Stimulated activated CD8-positive, alpha-beta memory T cell treated with anti-CD3 and anti-CD28 coated beads, Interleukin-15, amount 100 ng/mL, for 4 hours (primary cell): ENCODE measurements at regions not wholly inside any gene's neighbourhood (a gene's known extent, or its start where the extent isn't known, plus 50 kb on each side); places are given as distances from the start of the nearest gene placed in this dataset.

Experiments
- DNase-seq, 2 donors: peaks; one replicate each; pipeline ENCODE4 v3.0.0-alpha.2; 2020; ENCODE audit warnings: low read depth in 2 of 2

DNA sequence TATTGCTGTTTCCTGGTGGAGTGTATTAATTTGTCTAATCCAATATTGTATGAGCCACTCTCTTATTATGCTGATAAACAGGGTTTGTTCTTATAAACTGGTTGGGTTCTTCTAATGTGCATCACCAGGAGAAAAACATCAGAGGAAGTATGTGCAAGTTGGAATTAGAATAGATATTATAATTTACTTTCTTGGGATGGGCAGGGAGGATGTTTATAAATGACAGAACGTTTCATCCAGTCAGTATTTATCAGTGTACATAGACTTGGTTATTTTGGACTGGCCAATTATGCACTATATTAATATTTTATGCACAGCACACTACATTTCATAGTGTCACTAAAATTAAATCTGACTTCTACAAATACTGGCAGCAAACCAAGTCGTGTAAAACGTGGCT lies 495.8 kb downstream of the PSAT1 start:
- DNase-seq, result no peak

DNA sequence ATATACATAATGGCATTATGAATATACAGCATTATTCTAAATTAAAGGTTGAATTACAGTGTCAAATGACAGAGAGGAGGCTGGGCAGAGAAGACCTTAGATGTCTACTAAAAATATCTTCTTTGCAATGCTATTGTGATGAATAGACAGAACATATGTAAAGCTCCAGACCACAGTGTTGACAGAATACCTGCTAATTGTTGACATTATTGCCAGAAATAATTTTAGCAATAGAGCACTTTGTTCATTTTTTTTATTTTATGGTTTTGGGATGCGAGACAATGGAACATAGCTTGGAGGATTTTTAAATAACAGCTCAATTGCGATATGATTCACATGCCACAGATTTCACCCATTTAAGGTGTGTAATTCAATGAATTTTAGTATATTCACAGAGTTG lies 508.8 kb downstream of the PSAT1 start:
- DNase-seq, result no peak

DNA sequence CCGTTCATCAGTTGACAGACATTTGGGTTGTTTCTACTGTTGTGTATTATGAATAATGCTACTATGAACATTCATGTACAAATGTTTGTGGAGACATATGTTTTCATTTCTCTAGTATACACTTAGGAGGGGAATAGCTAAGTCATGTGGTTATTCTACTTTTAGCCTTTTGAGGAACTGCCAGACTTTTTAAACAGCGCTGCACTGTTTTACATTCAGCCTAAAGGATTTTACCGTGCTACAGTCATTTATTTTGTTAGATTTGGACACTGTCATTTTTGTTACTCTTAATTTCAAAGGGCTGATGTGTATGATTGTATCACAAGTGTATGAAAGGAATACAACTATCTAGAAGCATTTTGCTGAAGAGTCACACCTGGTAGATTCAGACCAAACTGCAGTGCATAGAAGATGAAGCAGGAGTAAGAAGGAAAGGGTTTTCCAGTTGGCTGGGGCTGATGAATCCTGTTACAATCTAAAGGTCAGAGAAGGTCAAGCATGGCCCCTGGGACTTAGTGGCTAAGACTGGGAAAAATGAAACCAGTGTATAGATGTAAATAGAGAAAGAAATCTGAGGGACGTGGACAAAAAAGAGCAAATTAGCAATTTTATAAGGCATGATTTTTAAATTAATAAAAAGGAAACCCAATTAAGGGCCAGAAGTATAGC lies 509.7 kb downstream of the PSAT1 start:
- DNase-seq, result no peak

DNA sequence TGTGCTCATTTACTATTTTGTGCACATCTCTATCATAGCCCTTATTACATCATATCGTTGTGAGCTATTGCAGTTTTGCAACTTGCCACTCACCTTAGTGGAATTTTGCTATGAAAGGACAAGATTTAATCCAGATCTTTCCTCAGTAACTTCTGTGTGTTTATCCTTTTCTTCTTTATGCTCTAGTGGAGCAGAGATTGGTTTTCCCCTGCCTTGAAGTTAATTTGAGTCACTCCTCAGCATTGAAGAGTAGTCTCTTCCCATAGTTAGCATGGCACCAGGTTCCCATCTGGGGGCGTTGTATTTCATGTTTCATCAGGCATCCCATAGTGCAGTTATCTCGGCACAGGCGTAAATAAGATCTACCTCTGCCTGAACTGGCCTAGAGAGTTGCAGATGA lies 510.4 kb downstream of the PSAT1 start:
- DNase-seq, result no peak

DNA sequence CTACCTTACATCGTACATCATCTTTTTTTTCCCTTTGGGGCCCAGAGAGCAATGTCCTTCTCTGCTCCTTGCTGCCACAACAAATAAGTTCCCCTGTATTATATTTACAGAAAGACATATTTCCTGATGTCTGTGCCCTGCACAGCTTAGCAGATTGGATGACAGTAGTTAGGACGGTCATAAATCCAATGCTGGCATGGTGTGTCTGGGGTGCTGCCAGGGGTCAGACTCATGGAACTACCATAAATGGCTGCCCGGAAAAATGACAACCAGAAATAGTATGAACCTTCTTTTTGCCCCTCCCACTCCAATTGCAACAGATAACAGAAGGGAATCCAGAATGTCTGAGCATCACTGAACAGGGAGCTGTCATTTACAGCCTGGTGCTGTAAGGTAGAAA lies 511.1 kb downstream of the PSAT1 start:
- no peak for DNase-seq

DNA sequence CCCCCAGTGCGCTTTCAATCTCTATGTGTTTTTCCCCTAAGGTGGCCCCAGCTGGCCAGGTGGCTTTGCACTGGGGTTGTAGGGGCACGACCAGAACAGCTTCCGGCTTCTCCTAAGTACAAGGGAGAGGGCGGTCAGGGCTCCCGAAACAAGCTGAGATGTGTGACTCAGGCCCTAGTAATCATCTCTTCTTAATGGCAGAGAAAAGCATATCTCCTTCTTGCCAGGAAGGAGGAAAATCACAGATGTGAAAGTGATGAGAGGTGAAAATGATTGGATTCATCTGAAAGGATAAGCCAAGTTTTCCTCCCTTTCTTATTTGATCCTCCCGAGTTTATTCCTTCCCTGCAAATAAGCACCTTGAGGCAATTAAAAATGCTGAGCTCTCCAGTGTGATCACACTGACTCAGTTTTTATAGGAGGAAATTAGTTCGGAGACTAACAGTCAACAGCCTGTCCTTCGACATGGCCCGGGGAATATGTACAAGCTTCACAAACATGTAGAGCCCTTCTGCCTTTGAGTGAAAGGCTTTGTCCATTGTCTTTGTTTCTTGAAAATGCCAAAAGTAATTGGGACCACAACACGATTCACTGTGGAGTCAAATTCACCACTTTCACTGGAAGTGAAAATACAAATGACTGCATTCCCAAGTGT lies 514.8 kb downstream of the PSAT1 start:
- DNase-seq, result no peak

DNA sequence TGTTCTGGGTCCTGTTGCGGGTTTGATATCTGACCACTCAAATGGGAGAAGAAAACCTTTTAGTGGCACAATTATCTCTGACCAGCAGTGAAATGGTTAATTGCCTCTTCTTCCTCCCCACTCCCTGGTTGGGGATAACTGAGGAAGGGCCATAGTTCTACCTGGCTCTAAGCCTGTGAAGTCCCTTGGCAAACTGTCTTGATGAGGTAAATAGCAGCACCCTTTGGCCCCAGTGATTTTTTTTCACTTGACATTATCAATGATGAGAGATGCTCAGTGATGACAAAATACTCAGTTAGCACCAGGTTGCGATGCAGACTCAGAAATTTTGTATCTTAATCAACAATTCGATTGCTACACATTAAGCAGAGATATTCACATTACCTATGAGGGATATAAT lies 515.7 kb downstream of the PSAT1 start:
- DNase-seq, result no peak

DNA sequence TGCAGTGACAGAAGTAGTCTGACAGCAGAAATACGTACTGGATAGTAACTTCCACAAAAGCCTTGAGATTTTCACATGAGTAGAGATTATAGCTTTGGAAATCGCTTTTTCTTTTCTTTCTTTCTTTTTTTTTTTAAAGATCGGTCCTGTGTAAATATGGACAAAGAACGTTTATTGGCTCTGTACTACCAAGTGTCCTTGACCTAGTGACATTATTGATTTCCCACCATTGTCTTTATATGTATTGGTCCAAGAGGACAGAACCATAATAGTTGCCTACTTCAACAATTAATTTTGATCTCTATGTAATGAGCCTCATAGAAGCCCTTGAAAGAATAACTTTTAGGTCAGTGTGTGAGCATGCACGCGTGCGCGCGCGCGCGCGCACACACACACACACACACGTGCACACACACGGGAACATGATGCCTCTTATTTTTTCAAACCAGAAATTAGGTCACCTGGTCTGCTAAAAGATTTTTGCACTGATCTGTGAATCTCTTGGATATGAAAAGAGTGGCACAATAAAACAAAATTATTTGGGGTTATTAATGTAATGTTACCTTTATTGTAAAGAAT lies 516.8 kb downstream of the PSAT1 start:
- DNase-seq, result no peak

DNA sequence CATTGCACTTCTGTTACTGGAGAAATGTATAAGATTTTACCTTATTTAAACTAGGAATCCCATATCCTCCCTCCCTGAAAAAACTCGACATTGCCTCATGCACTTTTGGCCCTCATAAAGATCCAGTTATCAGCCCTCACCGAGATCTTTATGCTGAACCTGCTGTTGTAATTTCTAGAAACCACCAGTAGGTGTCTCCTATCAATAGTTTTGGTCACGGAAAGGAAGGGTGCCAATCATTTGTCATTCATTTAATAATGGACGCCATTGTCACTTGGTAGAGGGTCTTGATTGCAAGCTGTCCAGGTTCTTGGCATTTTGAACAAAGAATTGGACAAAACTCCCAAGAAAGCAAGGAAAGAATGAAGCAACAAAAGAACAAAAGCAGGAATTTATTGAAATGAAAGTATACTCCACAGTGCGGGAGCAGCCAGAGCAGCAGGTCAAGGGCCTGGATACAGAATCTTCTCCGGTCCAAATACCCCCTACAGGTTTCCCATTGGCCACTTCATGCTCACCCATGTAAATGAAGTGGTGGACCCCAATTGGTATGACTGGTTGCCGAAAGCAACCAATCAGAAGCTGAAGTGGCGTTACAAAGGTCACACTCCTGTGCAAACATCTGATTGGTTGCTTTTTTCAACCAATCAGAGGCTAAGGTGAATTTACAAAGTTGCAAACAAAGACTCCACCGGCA lies 524.3 kb downstream of the PSAT1 start:
- no peak for DNase-seq

DNA sequence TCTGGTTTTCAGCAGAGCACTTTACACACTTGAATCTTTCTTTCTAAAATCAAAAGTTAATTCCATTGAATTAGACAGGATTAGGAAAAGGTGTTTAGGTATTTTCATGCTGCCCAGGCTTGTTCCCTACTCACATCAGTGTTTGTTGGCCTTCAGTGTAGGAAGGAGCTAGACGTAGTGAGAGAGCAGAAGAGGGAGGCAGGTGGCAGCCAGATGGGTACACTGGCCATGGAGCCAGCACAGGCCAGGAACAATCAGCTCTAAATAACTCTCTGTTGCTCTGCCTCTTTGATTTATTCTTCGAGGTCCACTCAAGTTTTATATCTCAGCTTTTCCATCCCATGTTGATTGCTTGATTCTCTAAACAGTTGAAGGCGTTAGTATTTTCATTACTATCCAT lies 529.6 kb downstream of the PSAT1 start:
- DNase-seq, result no peak

DNA sequence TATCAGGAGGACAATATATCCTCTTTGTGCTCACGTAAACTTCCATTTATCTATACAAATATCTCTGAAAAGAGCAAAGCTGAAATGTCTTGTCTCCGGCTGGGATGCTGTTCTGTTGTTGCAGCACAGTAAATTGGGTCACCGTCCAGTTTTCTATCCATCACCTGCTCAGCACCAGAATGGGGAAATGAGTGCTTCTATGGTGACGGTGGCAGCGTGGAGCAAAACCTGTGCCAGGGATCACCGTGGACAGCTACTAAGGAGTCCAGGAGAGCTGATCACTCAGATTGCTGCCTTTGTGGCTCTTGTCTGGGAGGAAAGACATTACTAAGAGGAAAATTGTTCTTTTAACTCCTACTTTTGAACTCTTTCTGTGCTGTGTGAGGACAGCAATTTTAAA lies 531.6 kb downstream of the PSAT1 start:
- DNase-seq, result no peak

DNA sequence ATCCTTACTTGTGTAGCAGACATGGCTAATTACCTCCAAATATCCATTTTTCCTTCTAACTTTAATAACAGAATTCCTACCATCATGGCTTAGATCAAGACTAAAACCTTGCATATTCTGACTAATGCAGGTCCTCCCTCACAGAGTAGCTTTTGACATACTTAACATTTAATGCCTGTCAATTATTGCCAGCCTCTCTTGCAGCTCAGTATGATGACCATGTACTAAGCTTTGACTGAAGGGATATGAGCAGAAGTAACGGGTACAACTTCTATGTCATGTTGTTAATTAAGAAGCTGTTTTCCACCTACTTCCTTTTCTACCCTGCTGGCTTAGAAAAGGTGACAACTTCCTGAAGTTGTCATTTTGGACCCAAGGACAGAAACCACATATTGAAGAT lies 533.4 kb downstream of the PSAT1 start:
- no peak for DNase-seq

DNA sequence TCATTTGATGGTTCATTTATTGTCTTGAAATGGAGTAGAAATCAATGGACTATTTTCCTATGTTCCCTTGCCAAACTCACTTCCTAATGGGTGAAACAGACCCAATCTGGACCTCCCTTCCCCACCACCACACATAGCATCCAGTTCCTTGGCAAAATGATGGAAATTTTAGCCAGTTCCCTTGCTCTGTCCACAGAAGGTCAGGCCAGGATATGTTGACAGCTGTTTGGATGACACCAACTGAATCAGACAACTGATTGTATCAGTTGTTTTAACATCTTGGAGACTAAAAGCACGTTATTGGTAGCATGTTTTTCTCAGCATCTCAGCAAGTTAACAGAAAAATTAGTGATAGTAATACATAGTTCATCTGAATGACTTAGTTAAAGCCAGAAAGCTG lies 534.8 kb downstream of the PSAT1 start:
- DNase-seq, result no peak

DNA sequence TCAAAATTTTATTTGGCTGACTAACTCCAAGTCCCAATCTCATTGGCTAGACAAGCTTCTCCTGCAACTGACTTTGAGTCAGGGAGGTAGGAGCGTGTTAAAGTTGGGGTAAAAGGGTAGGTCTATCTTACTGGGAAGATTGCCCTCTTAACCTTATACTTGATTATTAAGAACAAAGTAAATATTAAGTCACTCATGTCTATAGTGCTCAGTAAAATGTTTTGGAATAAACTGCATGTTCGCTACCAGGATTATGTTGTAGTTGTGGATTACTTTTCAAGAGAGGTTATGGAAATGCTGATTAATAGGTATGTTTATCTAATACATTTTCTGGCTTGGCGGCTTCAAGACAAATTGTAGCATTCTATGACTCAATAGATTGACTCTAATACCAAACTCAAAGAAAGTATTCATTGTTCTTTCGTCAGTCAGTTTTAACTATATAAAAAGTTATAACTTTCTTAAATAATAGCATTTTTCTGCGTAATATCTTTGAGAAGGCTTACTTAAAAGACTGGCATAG lies 539.1 kb downstream of the PSAT1 start:
- no peak for DNase-seq

DNA sequence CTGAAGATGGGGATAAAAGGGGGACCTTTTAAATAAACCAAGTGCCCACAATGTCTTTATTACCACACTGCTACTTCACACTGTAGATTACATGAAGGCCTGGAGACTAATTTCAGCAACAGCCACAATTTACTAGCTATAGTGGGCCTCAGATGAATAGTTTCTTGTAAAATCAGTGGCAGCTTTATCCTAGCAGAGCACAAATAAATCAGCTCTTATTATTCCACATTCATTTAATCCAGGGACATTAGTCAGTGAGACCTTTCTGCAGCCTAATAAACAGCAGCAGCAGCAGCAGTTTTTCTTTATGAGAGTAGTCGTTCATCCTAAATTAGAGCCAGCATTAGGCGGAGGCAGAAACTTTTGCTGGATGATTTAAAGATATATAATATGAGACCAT lies 542.3 kb downstream of the PSAT1 start:
- no peak for DNase-seq

DNA sequence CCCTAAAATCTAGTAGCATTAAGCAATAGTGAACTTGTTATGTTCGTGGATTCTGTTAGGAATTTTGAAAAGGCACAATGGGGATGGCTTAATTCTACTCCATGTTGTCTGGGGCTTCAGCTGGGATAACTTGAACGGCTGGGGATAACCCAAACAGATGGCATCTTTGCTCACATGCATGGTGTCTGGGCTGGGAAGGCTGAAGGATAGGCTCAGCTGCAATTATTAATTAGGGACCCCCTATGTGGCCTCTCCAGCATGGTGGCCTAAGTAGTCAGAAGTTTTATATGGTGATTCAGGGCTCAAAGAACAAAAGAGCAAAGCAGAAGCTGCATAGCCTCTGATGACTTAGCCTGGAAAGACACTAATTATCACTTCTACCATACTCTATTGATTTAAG lies 551.1 kb downstream of the PSAT1 start:
- DNase-seq, result no peak

DNA sequence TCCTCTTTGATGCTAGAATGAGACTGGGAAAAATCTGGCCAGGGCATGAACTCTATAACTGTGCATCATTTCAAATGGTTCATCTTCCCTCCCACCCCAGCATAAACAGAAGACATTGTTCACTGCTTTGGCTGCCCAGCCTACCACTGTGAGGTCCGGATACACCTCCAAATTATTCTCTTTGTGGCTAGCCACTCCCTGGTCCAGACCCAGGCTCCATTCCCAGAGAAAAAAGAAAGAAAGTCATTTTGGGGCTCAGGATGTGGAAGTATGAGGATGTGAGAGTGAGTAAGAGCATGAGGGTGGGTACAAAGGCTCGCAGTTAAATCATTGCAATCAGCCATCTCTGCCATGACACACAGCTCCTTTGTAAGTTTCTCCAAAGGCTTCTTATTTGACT lies 559.2 kb downstream of the PSAT1 start:
- no peak for DNase-seq

DNA sequence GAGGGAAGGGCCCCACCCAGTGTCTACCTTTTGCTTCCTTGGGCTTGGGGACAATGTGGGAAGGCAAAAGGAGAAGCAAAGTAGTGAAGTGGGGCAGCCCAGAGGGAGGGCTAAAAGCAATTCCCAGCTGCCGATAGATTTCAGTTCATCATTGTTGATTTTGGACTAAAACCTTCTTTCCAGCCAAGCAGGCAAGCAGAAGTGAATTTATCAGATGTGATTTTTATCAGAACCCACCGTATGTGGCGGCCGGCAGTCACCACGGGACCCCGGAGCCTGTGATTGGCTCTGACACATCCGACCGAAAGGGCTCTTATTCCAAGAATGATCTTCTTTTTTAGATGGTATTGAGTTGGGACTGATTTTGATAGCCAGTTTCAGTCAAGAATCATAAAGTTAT lies 559.9 kb downstream of the PSAT1 start:
- DNase-seq, result no peak

DNA sequence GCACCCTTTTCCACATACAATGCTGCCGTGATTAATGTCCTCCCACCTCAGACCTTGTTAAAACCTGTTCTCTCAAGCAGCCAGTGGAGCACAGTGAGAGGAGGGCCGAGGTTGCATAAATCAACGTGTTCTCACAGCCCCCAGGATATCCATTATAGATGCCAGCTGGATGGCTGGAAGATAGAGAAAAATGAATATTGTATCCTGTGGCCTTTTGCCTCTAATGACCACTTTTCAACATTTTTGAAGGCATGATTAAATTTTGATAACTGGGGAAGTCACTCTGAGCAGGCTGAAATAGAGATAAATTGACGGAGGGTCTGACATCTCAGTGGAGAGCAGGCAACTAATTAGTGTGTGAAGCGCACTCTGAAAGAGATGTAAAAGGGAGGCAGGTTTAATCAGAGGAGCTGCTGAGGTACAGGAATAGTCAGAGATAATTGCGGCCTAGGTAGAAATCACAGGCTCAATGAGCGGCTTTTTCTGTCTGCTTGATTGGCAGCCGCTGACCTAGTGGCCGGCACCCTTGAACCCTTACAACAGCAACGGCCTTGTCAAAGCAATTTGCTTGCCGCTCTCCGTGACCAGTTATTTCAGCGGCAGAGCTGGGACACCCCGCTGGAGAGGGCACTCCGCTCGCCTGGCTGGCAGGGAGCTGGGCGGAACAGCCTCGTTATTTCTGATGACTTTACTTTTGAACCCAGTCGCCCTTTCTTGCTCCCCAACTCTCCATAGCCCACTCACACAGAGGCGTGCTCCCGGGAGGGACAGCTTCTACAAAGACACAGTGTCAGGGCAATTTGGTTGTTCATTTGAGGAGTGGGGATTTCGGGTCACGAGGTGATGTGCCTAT lies 560.7 kb downstream of the PSAT1 start:
- DNase-seq, result no peak

DNA sequence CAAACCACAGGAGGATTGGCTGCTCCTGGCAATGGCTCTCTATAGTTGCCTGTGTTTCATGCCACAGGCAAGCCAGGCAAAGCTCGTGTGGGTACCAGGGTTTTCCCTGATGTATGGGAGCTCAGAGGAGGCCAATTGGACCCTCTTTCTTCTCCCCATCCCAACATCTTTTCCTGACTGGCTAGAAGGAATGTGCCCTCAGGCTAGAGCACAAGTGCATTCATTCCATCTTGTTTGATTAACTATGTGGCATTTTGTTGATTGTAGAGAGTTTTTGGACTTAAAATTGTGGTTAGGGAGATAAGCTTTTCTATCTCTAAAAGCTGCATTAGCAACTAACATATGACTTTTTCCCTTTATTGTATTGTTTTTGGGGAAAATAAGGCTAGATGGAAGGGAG lies 561.3 kb downstream of the PSAT1 start:
- DNase-seq, result no peak

DNA sequence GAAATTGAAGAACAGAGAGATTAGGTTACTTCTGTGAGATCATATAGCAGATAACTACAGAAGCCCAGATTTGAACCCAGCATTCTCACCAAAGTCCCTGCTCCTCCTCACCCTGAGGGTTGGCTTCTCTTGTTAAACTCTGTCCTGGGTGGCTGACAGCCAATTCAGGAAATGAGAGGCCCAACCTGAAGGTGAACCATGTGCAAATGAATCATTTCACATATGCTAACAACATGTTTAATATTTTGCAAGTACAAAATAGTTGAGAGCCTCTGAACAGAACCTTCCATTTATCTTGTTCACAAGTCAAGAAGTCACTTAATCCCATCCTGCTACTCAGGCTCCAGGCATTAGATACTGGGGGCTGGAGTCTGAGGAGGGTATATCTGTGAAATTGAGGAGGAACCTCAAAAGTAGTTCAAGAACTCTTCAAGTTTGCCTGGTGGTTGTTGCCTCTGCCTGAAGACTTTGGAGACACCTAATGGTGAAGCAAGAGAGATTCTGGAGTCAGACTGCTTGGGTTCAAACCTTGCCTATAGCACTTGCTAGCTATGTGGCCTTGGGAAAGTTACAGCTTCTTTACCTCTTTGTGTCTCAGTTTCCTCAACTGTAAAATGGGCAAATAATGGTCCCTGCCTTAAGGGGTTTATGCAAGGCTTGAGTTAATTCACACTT lies 564.0 kb downstream of the PSAT1 start:
- DNase-seq, result no peak
